Ovary (tissue), 7 donors: ENCODE measurements at regions not wholly inside any gene's neighbourhood (a gene's known extent, or its start where the extent isn't known, plus 50 kb on each side); places are given as distances from the start of the nearest gene placed in this dataset.

Experiments used
- DNase-seq, 5 donors: peaks; one replicate each; pipeline ENCODE4 v3.0.0-alpha.2; 2019 to 2020
- H3K27ac ChIP-seq, 2 donors: fragments of 200-600 bp; one replicate each; pipeline versions ENCODE4 v1.5.1 to v1.8.0; 2019 to 2022
- H3K27me3 ChIP-seq: fragments of 200-600 bp; one replicate; pipeline ENCODE4 v1.8.0; 2022
- H3K36me3 ChIP-seq: fragments of 200-600 bp; sonication (generic); one replicate; pipeline ENCODE4 v1.5.1; 2019
- H3K4me1 ChIP-seq: one replicate; pipeline ENCODE4 v1.8.1; 2013; ENCODE audit warnings: mild to moderate bottlenecking, moderate library complexity; ENCODE audit not compliant: insufficient read depth
- H3K4me3 ChIP-seq: fragments of 200-600 bp; sonication (generic); one replicate; pipeline ENCODE4 v1.5.1; 2017
- H3K9me3 ChIP-seq, 2 donors: fragments of 200-600 bp in 1 of 2; sonication (generic) in 1 of 2; one replicate each; pipeline versions ENCODE4 v1.5.1 to v1.8.1; 2013 to 2019; ENCODE audit warnings: mild to moderate bottlenecking in 1 of 2, moderate library complexity in 1 of 2
- CTCF ChIP-seq, 3 donors: fragments of 450-650 bp in 2 of 3; fragments of 200-600 bp in 1 of 3; IDR thresholded peaks; one replicate each; pipeline versions ENCODE4 v1.5.1 to v1.8.0; 2016 to 2022; ENCODE audit warnings: antibody characterized with exemption in 3 of 3, mild to moderate bottlenecking in 1 of 3
- EP300 ChIP-seq: sonication (generic); formaldehyde crosslinking; IDR thresholded peaks from one replicate; pipeline ENCODE4 v1.6.1; 2017; ENCODE audit warnings: antibody characterized with exemption
- POLR2A ChIP-seq: fragments of 450-650 bp; IDR thresholded peaks from one replicate; pipeline ENCODE4 v1.6.1; 2017; ENCODE audit warnings: antibody characterized with exemption, mild to moderate bottlenecking, moderate library complexity
- WGBS, 3 donors: extraction: QIAGEN DNeasy Blood & Tissue Kit in 1 of 3; methylation state at CpG; one replicate each; pipeline versions ENCODE4 v1.1.5 to v1.1.7; 2013 to 2017; 5-methylcytosine and 5-hydroxymethylcytosine counted together
- intact Hi-C, 4 donors: fragments of 100-400 bp; cut with DNase I; formaldehyde crosslinking; loops; one replicate each; pipeline versions ENCODE4 v1.11.0 to v1.15.1; 2022 to 2023
- donor health status: DM: no; HTN: no; CAD: no; lungs with moderate emphysema.
- donor health status: DM: no; HTN: no; CAD: no.
- donor health status: Bipolar disorder and iron deficiency.
- donor health status: DM: no; HTN: no; CAD: no.
- donor health status: DM: yes; HTN: yes; CAD: no.

GRCh38 chr10:61539876-61540275, 86.7 kb upstream of the TMEM26 start:
- 94 to 95% (median 95%) methylated on average over 8 of the region's 8 CpGs for WGBS, 3 donors
- intact Hi-C loops: no loop called here
- Histone ChIP-seq H3K4me1 (no peaks in the 10 kb centered on the region), H3K4me3 (no peak overlapping the region), H3K36me3 (no peaks in the 10 kb centered on the region), H3K9me3 (no peaks in the 10 kb centered on the region), H3K27ac (no peak overlapping the region), H3K27me3 (no peaks in the 10 kb centered on the region)
- DNase-seq: no peak
- no peak for TF ChIP-seq EP300
- TF ChIP-seq POLR2A: no peak
- no peak for TF ChIP-seq CTCF (IDR thresholded peaks at IDR 0.05)

- no peak for DNase-seq
- WGBS, 3 donors: 17 to 39% (median 27%) methylated on average over 1 of the region's 1 CpG
These were observed 76.0 kb upstream of the TMEM26 start for GRCh38 chr10:61529208-61529607.

GRCh38 chr10:61503051-61503450, 49.9 kb upstream of the TMEM26 start:
- no peak for TF ChIP-seq EP300
- no peak for TF ChIP-seq POLR2A
- no peak for TF ChIP-seq CTCF (IDR thresholded peaks at IDR 0.05)
- no peak overlapping the region for H3K27ac ChIP-seq
- H3K27me3 ChIP-seq: no peaks in the 10 kb centered on the region
- H3K4me1 ChIP-seq: no peaks in the 10 kb centered on the region
- WGBS, 3 donors: 76 to 84% (median 78%) methylated on average over 2 of the region's 2 CpGs
- H3K4me3 ChIP-seq: no peak overlapping the region
- no peaks in the 10 kb centered on the region for H3K36me3 ChIP-seq
- no peak for DNase-seq
- intact Hi-C loops: no loop called here
- no peaks in the 10 kb centered on the region for H3K9me3 ChIP-seq

More at GRCh38 chr10:61529208-61529607, 76.0 kb upstream of the TMEM26 start:
- H3K9me3 ChIP-seq: no peaks in the 10 kb centered on the region
- no peaks in the 10 kb centered on the region for H3K27me3 ChIP-seq
- H3K4me1 ChIP-seq: no peaks in the 10 kb centered on the region
- no peaks in the 10 kb centered on the region for H3K36me3 ChIP-seq
- H3K27ac ChIP-seq: no peak overlapping the region
- intact Hi-C loops: no loop called here
- no peak overlapping the region for H3K4me3 ChIP-seq
- TF ChIP-seq POLR2A (no peak), CTCF (IDR thresholded peaks at IDR 0.05) (no peak), EP300 (no peak)
